ENCODE measurements at regions not wholly inside any gene's neighbourhood (a gene's known extent, or its start where the extent isn't known, plus 50 kb on each side); places are given as distances from the start of the nearest gene placed in this dataset.

DNA sequence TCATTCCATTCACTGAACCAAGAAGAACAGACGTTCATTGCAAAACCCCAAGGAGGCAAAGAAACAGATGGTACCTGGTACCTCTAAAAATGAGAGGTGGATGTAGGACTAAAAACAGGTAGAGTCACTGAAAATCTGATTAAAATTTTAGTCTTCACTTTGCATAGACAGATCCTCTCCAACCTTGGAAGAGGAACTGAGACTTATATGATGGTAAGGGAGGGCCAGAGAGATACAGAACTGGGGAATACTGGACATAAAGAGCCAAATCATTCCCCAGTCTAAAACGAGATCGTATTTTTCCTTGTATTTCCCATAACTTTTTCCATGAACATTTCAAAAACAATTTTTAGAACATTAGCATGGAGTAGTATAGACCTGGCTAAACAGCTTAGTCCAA lies 59.7 kb upstream of the SPOPL start:
- intact Hi-C loops (cut with DNase I), result no loop called here
- no peak for DNase-seq (ENCODE audit: low spot score)

DNA sequence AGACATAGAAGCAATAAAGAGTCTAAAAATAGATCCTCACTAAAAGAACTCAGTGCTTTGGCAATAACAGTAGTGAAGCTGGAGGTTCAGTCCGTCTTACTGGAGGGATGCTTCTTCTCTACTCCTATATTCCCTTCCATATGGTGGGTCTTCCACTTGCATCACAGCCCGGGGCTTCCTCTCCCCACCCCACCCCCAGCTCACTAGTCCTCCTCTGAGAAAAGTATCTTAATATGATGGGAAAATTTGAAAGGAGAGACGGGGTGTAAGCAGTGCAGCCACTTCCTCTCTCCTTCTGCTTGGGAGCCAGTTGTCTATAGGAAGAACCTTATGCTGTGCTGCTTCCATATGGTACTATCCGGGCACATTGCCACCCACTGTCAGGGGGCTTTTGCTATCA lies 57.2 kb upstream of the SPOPL start:
- no peak for DNase-seq (ENCODE audit: low spot score)
- intact Hi-C loops (cut with DNase I), result no loop called here

DNA sequence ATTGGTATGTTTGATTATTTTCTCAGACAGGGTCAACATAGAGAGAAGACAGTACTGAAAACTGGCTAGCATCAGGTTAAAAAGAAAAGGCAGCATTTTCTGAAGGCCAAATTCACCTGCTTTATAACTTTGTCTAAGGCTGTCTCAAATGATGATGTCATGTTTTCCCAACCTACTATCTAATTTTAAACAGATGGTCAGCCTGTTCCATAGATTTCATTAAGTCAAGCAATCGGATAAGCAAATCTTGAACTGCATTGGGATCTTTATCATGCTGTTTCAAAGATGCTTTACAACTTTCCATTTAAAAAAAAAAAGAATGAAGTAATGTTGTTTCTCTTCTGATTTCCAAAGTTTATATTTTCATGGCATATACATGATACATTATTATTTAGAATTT lies 56.3 kb upstream of the SPOPL start:
- intact Hi-C loops (cut with DNase I), result no loop called here
- no peak for DNase-seq (ENCODE audit: low spot score)

DNA sequence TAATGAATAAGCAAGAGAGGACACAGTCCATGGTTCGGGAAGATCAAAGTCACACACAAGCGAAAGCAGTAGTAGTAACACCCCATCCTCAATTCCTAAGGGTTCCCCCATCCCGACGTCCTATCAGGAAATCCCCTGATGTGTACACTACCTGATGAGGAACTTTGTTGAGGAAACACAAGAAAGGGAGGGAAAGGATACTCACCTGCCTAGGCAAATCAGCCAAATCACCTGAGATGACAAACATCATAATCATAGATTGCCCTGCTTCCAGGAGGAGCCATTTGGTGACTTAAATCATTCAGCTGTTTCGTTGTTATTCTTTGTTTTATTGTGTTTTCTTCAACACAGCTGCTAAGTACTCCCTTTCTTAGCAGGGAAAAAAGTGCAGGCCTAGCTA lies 55.5 kb upstream of the SPOPL start:
- intact Hi-C loops (cut with DNase I), result no loop called here
- no peak for DNase-seq (ENCODE audit: low spot score)

DNA sequence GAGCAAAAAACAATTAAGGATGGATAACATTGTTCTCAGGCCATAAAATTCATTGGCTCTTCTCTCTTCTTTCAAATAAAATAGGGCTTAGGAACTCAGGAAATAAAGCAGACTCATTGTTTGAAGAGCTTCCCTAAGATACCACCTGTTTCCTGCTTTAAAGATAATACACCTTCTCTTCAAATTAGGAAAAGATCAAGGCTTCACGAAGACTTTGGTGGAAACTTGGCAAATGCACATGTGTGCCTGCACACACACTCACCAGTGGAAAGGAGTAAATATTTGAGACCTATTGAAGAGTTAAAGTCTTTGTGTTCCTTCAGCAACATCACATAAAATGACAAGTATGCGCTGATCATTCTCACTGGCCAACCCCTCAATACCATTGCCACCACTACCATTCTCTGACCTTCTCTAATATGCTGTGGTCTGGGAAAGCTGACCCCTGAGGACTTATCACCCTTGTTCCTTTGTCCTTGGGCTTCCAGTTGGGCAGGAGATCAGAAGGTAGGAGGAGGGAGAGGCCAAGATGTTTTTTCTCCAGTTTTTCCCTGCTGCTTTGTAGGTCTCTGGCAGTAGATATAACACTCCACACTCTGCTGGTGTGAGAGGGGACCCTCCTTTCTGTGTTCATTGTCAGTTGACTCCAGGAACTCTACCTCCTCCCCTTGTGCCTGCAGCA lies 53.5 kb upstream of the SPOPL start:
- intact Hi-C loops (cut with DNase I), result no loop called here
- no peak for DNase-seq (ENCODE audit: low spot score)
